Heart right ventricle (tissue), 16 donors: ENCODE measurements at regions not wholly inside any gene's neighbourhood (a gene's known extent, or its start where the extent isn't known, plus 50 kb on each side); places are given as distances from the start of the nearest gene placed in this dataset.

Experiments used
- ATAC-seq, 8 donors: fragments of 200-7000 bp; cut with Tn5 transposase; one replicate each; pipeline ENCODE4 v1.9.1; 2020; ENCODE audit warnings: mild to moderate bottlenecking in 8 of 8, moderate library complexity in 8 of 8, moderate number of reproducible peaks in 1 of 8
- DNase-seq, 2 donors: peaks; one replicate each; pipeline ENCODE4 v3.0.0-alpha.2; 2020
- H3K27ac ChIP-seq, 10 donors: fragments of 200-600 bp; sonication (generic) in 2 of 10; one replicate each; pipeline versions ENCODE4 v1.5.0 to v1.8.0; 2020 to 2022; ENCODE audit warnings: mild to moderate bottlenecking in 3 of 10
- H3K27me3 ChIP-seq, 7 donors: fragments of 200-600 bp; one replicate each; pipeline ENCODE4 v1.8.0; 2021 to 2022; ENCODE audit warnings: mild to moderate bottlenecking in 2 of 7
- H3K36me3 ChIP-seq, 9 donors: fragments of 200-600 bp; sonication (generic) in 1 of 9; one replicate each; pipeline versions ENCODE4 v1.5.0 to v1.8.0; 2020 to 2022; ENCODE audit warnings: mild to moderate bottlenecking in 2 of 9
- H3K4me1 ChIP-seq, 9 donors: fragments of 200-600 bp; sonication (generic) in 1 of 9; one replicate each; pipeline versions ENCODE4 v1.5.0 to v1.8.0; 2020 to 2022; ENCODE audit warnings: mild to moderate bottlenecking in 4 of 9
- H3K4me3 ChIP-seq, 10 donors: fragments of 200-600 bp; sonication (generic) in 2 of 10; one replicate each; pipeline versions ENCODE4 v1.5.0 to v1.8.0; 2020 to 2022; ENCODE audit warnings: mild to moderate bottlenecking in 7 of 10, moderate library complexity in 2 of 10
- H3K9me3 ChIP-seq, 11 donors: fragments of 200-600 bp in 10 of 11; sonication (generic) in 2 of 11; one replicate each; pipeline versions ENCODE4 v1.5.0 to v1.8.0; 2013 to 2022; ENCODE audit warnings: mild to moderate bottlenecking in 2 of 11, control low read depth in 1 of 11, moderate library complexity in 1 of 11
- WGBS, 2 donors: extraction: QIAGEN DNeasy Blood & Tissue Kit; methylation state at CpG; one replicate each; pipeline ENCODE4 v1.1.7; 2013; ENCODE audit warnings: inconsistent platforms in 1 of 2; 5-methylcytosine and 5-hydroxymethylcytosine counted together
- intact Hi-C, 10 donors: fragments of 100-400 bp; cut with DNase I; formaldehyde crosslinking; loops; one replicate each; pipeline versions ENCODE4 v1.11.1 to v1.14.2; 2022
- TF ChIP-seq, protein P1 (sequence below), 9 donors: fragments of 200-600 bp; sonication (generic) in 2 of 9; IDR thresholded peaks; one replicate each; pipeline versions ENCODE4 v1.5.0 to v1.8.0; 2021 to 2022; ENCODE audit warnings: antibody characterized with exemption in 9 of 9, mild to moderate bottlenecking in 5 of 9, moderate library complexity in 1 of 9
- donor health status: Arrhythmogenic right ventricular cardiomyopathy.
- donor health status: ischemic (EF 13 %, LVEDD 7.1; RV severe dilation, severe dysfunction).
- donor health status: healthy with polysubstance abuse.
- donor health status: DM: no; HTN: yes; CAD: no.
- donor health status: DM: no; HTN: no; CAD: no.
- donor health status: ischemic (EF 25% LVEDD 6.9; RV normal size, moderate dysfunction).
- donor health status: ischemic (EF 25% LVEDD 5.7; RV mildly dilated, moderate dysfunction).
- donor health status: healthy.
- donor health status: DM: yes; HTN: yes; CAD: no.
- donor health status: Ischemic cardiomyopathy.
- donor health status: ischemic (EF 35%, LVEDD 5.7; RV mildly dilated, moderate dysfunction).
- donor health status: nonischemic (EF 11% LVEDD 7.7; RV severe dilation, severe dysfunction).
- donor health status: DM: yes; HTN: yes; CAD: no.
- donor health status: PGD.
- donor health status: ischemic (EF 29% LVEDD 5.4; RV normal size, mild dysfunction).
- donor health status: nonischemic (EF 23%, LVEDD 6.1; RV moderate dilation, normal function).

DNA sequence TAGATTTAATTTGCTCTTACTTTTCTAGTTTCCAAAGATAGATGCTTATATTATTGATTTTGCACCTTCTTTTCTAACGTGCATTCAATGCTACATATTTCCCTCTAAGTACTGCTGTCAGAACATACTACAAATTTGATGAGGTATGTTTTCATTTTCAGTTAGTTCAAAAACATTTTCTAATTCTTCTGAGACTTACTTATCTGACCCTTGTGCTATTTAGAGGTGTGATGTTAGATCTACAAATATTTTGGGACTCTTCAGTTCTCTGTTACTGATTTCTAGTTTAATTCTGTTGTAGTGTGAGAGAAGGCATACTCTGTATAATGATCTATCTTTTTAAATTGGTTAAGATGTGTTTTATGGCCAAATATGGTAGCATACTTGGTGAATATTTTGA, 97.8 kb upstream of the TMEM168 start:
- WGBS, 2 donors = 63 to 86% methylated on average over 1 of the region's 1 CpG
- no peak for DNase-seq
- intact Hi-C loops = no loop called here
- Histone ChIP-seq H3K27me3 (no peaks in the 10 kb centered on the region), H3K27ac (no peak overlapping the region), H3K4me1 (peaks cover 8 to 51% (median 33%) of the 10 kb centered on the region in 9 donors), H3K9me3 (no peaks in the 10 kb centered on the region), H3K36me3 (peaks cover 0 to 17% (median 0%) of the 10 kb centered on the region in 9 donors), H3K4me3 (no peak overlapping the region)
- ATAC-seq = no peak
- TF ChIP-seq, protein P1, sequence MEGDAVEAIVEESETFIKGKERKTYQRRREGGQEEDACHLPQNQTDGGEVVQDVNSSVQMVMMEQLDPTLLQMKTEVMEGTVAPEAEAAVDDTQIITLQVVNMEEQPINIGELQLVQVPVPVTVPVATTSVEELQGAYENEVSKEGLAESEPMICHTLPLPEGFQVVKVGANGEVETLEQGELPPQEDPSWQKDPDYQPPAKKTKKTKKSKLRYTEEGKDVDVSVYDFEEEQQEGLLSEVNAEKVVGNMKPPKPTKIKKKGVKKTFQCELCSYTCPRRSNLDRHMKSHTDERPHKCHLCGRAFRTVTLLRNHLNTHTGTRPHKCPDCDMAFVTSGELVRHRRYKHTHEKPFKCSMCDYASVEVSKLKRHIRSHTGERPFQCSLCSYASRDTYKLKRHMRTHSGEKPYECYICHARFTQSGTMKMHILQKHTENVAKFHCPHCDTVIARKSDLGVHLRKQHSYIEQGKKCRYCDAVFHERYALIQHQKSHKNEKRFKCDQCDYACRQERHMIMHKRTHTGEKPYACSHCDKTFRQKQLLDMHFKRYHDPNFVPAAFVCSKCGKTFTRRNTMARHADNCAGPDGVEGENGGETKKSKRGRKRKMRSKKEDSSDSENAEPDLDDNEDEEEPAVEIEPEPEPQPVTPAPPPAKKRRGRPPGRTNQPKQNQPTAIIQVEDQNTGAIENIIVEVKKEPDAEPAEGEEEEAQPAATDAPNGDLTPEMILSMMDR (IDR thresholded peaks at IDR 0.05) = no peak

DNA sequence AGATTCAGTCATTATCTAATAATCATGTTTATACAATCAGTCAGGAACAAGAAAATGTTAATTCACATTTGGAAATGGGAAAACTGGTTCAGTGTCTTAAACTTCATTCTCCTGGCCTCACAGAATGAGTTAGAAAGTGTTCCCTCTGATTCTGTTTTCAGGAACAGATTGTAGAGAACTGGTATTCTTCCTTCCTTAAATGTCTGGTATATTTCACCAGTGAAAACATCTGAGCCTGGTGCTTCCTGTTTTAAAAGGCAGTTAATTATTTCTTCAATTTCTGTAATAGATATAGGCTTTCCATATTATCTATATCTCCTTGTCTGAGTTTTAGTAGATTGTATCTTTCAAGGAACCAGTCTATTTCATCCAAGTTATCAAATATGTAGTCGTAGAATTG, 97.1 kb upstream of the TMEM168 start:
- TF ChIP-seq, protein P1 (IDR thresholded peaks at IDR 0.05) = no peak
- Histone ChIP-seq H3K9me3 (no peaks in the 10 kb centered on the region), H3K27me3 (no peaks in the 10 kb centered on the region), H3K27ac (peak overlapping the region in 1 of 10 donors; percentile 34), H3K4me1 (peaks cover 10 to 57% (median 38%) of the 10 kb centered on the region in 9 donors), H3K4me3 (no peak overlapping the region), H3K36me3 (peaks cover 0 to 13% (median 0%) of the 10 kb centered on the region in 9 donors)
- no peak for ATAC-seq
- WGBS, 2 donors = 98% methylated on average over 1 of the region's 1 CpG
- intact Hi-C loops = no loop called here
- no peak for DNase-seq

DNA sequence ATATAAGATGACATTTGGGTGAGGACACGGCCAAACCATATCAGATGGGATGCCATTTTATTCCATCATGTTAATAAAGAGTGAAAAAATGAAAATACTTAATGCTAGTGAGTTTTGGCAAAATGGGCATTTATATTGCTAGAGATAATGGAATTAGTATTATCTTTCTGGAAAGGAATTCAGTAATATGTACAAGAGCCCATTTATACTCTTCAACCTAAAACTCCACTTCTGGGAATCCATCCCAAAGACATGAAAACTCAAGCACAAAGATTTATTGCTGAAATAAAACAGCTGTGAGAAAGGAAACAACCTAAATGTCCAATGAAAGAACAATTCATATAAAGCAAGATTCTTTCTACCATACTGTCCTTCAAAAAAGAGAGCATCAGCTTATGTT, 96.0 kb upstream of the TMEM168 start:
- H3K27me3 ChIP-seq = no peaks in the 10 kb centered on the region
- intact Hi-C loops = no loop called here
- peaks cover 0 to 8% (median 0%) of the 10 kb centered on the region in 9 donors for H3K36me3 ChIP-seq
- no peak for ATAC-seq
- no peak overlapping the region for H3K4me3 ChIP-seq
- TF ChIP-seq, protein P1 (IDR thresholded peaks at IDR 0.05) = no peak
- 73 to 86% methylated on average over 1 of the region's 1 CpG for WGBS, 2 donors
- peaks cover 10 to 68% (median 34%) of the 10 kb centered on the region in 9 donors for H3K4me1 ChIP-seq
- no peak for DNase-seq
- H3K27ac ChIP-seq = no peak overlapping the region
- no peaks in the 10 kb centered on the region for H3K9me3 ChIP-seq

DNA sequence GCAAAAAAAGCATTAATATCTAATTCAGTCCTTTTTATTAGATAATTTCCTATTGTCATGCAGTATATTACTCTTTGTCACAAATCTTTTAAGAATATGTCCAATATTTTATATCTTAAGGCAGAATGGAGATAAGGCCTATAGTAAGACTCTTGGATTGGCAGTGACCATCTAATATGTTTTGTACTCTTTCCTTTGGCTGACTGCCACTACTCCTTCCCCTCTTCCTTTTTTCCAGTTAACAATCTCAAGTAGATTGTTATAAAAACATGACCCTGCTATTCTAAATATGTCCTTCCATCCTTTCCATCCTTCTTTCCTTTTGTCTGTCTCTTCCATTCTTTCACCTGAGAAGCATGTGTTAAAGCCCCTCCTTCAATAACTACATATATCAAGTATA, 92.8 kb upstream of the TMEM168 start:
- DNase-seq (no peak), ATAC-seq (peak in 1 of 8 donors; percentile 32)
- H3K27ac ChIP-seq = peak overlapping the region in 1 of 10 donors; percentile 0
- no peaks in the 10 kb centered on the region for H3K27me3 ChIP-seq
- TF ChIP-seq, protein P1 (IDR thresholded peaks at IDR 0.05) = no peak
- H3K4me3 ChIP-seq = no peak overlapping the region
- intact Hi-C loops = no loop called here
- H3K4me1 ChIP-seq = peaks cover 10 to 60% (median 18%) of the 10 kb centered on the region in 9 donors
- H3K36me3 ChIP-seq = peaks cover 0 to 7% (median 0%) of the 10 kb centered on the region in 9 donors
- no peaks in the 10 kb centered on the region for H3K9me3 ChIP-seq
